ENCODE measurements at regions not wholly inside any gene's neighbourhood (a gene's known extent, or its start where the extent isn't known, plus 50 kb on each side); places are given as distances from the start of the nearest gene placed in this dataset.

GRCh38 chr2:12923907-12924610, 207.3 kb downstream of the TRIB2 start:
- TF ChIP-seq CTCF (IDR thresholded peaks at IDR 0.05) (no peak), POLR2A (IDR thresholded peaks at IDR 0.05) (no peak)

Measured in suprapubic skin (tissue), 3 donors.